ENCODE measurements at regions not wholly inside any gene's neighbourhood (a gene's known extent, or its start where the extent isn't known, plus 50 kb on each side); places are given as distances from the start of the nearest gene placed in this dataset.

- DNase-seq (ENCODE audit: low spot score): no peak
These were observed 631.4 kb upstream of the POT1 start for GRCh38 chr7:125561006-125561405.

- DNase-seq (ENCODE audit: low spot score): no peak
These were observed 630.3 kb upstream of the POT1 start for GRCh38 chr7:125559921-125560320.

- DNase-seq (ENCODE audit: low spot score): no peak
These were observed 626.3 kb upstream of the POT1 start for GRCh38 chr7:125555916-125556315.

GRCh38 chr7:125551008-125551407, 621.4 kb upstream of the POT1 start:
- no peak for DNase-seq (ENCODE audit: low spot score)

- DNase-seq (ENCODE audit: low spot score): no peak
These were observed 617.9 kb upstream of the POT1 start for GRCh38 chr7:125547505-125547904.

GRCh38 chr7:125530553-125530952, 600.9 kb upstream of the POT1 start:
- DNase-seq (ENCODE audit: low spot score): no peak

- DNase-seq (ENCODE audit: low spot score): no peak
These were observed 599.6 kb upstream of the POT1 start for GRCh38 chr7:125529249-125529648.

- DNase-seq (ENCODE audit: low spot score): no peak
These were observed 597.3 kb upstream of the POT1 start for GRCh38 chr7:125526958-125527357.

GRCh38 chr7:125526092-125526491, 596.5 kb upstream of the POT1 start:
- DNase-seq (ENCODE audit: low spot score): no peak

- no peak for DNase-seq (ENCODE audit: low spot score)
These were observed 586.6 kb upstream of the POT1 start for GRCh38 chr7:125516194-125516593.

GRCh38 chr7:125512373-125512772, 582.7 kb upstream of the POT1 start:
- no peak for DNase-seq (ENCODE audit: low spot score)

- no peak for DNase-seq (ENCODE audit: low spot score)
These were observed 581.7 kb upstream of the POT1 start for GRCh38 chr7:125511310-125511709.

GRCh38 chr7:125506331-125506730, 576.7 kb upstream of the POT1 start:
- no peak for DNase-seq (ENCODE audit: low spot score)

GRCh38 chr7:125504848-125505247, 575.2 kb upstream of the POT1 start:
- no peak for DNase-seq (ENCODE audit: low spot score)

- DNase-seq (ENCODE audit: low spot score): no peak
These were observed 566.4 kb upstream of the POT1 start for GRCh38 chr7:125495997-125496396.

- no peak for DNase-seq (ENCODE audit: low spot score)
These were observed 562.9 kb upstream of the POT1 start for GRCh38 chr7:125492521-125492920.

GRCh38 chr7:125491137-125491536, 561.5 kb upstream of the POT1 start:
- no peak for DNase-seq (ENCODE audit: low spot score)

GRCh38 chr7:125490167-125490566, 560.5 kb upstream of the POT1 start:
- DNase-seq (ENCODE audit: low spot score): no peak

- no peak for DNase-seq (ENCODE audit: low spot score)
These were observed 555.6 kb upstream of the POT1 start for GRCh38 chr7:125485223-125485622.

GRCh38 chr7:125484755-125485154, 555.1 kb upstream of the POT1 start:
- DNase-seq (ENCODE audit: low spot score): no peak

- DNase-seq (ENCODE audit: low spot score): no peak
These were observed 551.7 kb upstream of the POT1 start for GRCh38 chr7:125481323-125481722.

- no peak for DNase-seq (ENCODE audit: low spot score)
These were observed 551.1 kb upstream of the POT1 start for GRCh38 chr7:125480762-125481161.

GRCh38 chr7:125468855-125469174, 539.2 kb upstream of the POT1 start:
- no peak for DNase-seq (ENCODE audit: low spot score)

- DNase-seq (ENCODE audit: low spot score): no peak
These were observed 538.6 kb upstream of the POT1 start for GRCh38 chr7:125467996-125468854.
